ENCODE measurements at regions not wholly inside any gene's neighbourhood (a gene's known extent, or its start where the extent isn't known, plus 50 kb on each side); places are given as distances from the start of the nearest gene placed in this dataset.
"Not testable (repeated sequence)": the region's sequence is repeated elsewhere in the genome, so short reads cannot be mapped to it uniquely, and the experiment has no call there.

GRCh38 chrX:10990976-10991375 is 120.2 kb upstream of the HCCS start:
- H3K9me3 ChIP-seq = no peaks in the 10 kb centered on the region
- DNase-seq = no peak
- H3K36me3 ChIP-seq = no peaks in the 10 kb centered on the region
- H3K27me3 ChIP-seq = no peaks in the 10 kb centered on the region
- no peak overlapping the region for H3K4me3 ChIP-seq

GRCh38 chrX:10992110-10992509 is 119.0 kb upstream of the HCCS start:
- H3K9me3 ChIP-seq = no peaks in the 10 kb centered on the region
- no peaks in the 10 kb centered on the region for H3K36me3 ChIP-seq
- no peak overlapping the region for H3K4me3 ChIP-seq
- no peak for DNase-seq
- H3K27me3 ChIP-seq = no peaks in the 10 kb centered on the region

GRCh38 chrX:11007076-11007475 is 104.1 kb upstream of the HCCS start:
- not testable (repeated sequence) for H3K4me3 ChIP-seq, DNase-seq, H3K9me3 ChIP-seq, H3K27me3 ChIP-seq, H3K36me3 ChIP-seq

DNA sequence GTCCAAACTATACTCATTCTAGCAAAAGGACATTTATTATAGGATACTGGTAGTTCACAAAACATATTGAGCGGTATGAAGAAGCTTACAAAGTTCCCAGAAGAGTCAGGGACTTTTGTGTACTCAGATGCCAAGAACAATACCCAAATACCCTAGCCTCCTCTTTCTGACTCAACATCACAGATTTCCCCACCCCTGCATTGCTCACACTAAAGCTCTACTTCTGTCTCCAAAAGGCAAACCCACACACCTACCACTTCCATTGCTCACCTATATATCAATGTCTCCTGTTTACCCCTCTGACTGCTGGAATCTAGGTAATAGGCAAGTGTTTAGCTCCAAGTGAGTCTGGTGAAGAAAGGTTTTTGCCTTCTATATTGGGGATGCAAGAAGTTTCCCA is 100.7 kb upstream of the HCCS start:
- Histone ChIP-seq H3K27me3 (no peaks in the 10 kb centered on the region), H3K36me3 (no peaks in the 10 kb centered on the region), H3K9me3 (no peaks in the 10 kb centered on the region), H3K4me3 (no peak overlapping the region)
- peak; percentile 14 for DNase-seq

DNA sequence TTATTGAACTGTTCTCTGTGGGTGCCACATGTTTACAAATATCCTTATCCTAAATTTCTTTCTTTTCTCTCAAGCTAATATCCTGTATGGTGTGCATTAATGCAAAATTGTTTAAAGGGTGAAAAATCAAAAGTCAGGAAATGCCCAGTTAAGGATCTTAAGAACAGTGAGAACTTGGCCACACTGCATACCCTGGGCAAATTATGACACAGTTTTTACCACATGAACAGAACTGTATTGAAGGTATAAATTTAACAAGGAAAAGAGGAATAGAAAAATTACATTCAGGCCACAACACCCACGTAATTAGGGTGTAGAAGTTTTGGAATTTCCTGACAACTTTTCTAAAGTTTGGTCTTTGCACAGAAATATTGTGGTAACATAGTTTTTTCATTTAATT is 94.4 kb upstream of the HCCS start:
- H3K4me3 ChIP-seq = no peak overlapping the region
- no peaks in the 10 kb centered on the region for H3K27me3 ChIP-seq
- DNase-seq = no peak
- no peaks in the 10 kb centered on the region for H3K9me3 ChIP-seq
- no peaks in the 10 kb centered on the region for H3K36me3 ChIP-seq

GRCh38 chrX:11022588-11022987 is 88.5 kb upstream of the HCCS start:
- H3K4me3 ChIP-seq, H3K27me3 ChIP-seq, H3K9me3 ChIP-seq, DNase-seq, H3K36me3 ChIP-seq: not testable (repeated sequence)

- H3K9me3 ChIP-seq = no peaks in the 10 kb centered on the region
- no peaks in the 10 kb centered on the region for H3K36me3 ChIP-seq
- H3K27me3 ChIP-seq = no peaks in the 10 kb centered on the region
- DNase-seq = no peak
- no peak overlapping the region for H3K4me3 ChIP-seq
These were observed 71.2 kb upstream of the HCCS start for GRCh38 chrX:11039926-11040325.

- no peak for DNase-seq
- Histone ChIP-seq H3K4me3 (no peak overlapping the region), H3K36me3 (no peaks in the 10 kb centered on the region), H3K27me3 (no peaks in the 10 kb centered on the region), H3K9me3 (no peaks in the 10 kb centered on the region)
These were observed 70.7 kb upstream of the HCCS start for GRCh38 chrX:11040405-11040804.

- Histone ChIP-seq H3K4me3 (no peak overlapping the region), H3K36me3 (no peaks in the 10 kb centered on the region), H3K9me3 (no peaks in the 10 kb centered on the region), H3K27me3 (no peaks in the 10 kb centered on the region)
- DNase-seq = no peak
These were observed 70.1 kb upstream of the HCCS start for GRCh38 chrX:11040996-11041395.

- no peaks in the 10 kb centered on the region; the same call in 1 of the 2 replicates for H3K9me3 ChIP-seq
- no peaks in the 10 kb centered on the region for H3K27me3 ChIP-seq
- H3K36me3 ChIP-seq = no peaks in the 10 kb centered on the region
- DNase-seq = no peak
- H3K4me3 ChIP-seq = no peak overlapping the region
These were observed 61.1 kb upstream of the HCCS start for GRCh38 chrX:11050013-11050412.

- Histone ChIP-seq H3K4me3 (no peak overlapping the region), H3K9me3 (no peaks in the 10 kb centered on the region), H3K27me3 (no peaks in the 10 kb centered on the region), H3K36me3 (no peaks in the 10 kb centered on the region)
- no peak for DNase-seq
These were observed 57.8 kb upstream of the HCCS start for GRCh38 chrX:11053351-11053750.

- no peaks in the 10 kb centered on the region for H3K36me3 ChIP-seq
- no peaks in the 10 kb centered on the region for H3K27me3 ChIP-seq
- no peak overlapping the region for H3K4me3 ChIP-seq
- no peak for DNase-seq
- no peaks in the 10 kb centered on the region for H3K9me3 ChIP-seq
These were observed 54.6 kb upstream of the HCCS start for GRCh38 chrX:11056322-11057176.

GRCh38 chrX:11059933-11060332 is 51.2 kb upstream of the HCCS start:
- Histone ChIP-seq H3K4me3 (no peak overlapping the region), H3K27me3 (no peaks in the 10 kb centered on the region), H3K9me3 (no peaks in the 10 kb centered on the region), H3K36me3 (no peaks in the 10 kb centered on the region)
- DNase-seq = no peak

All from MG63 (cell line).